ENCODE measurements at regions not wholly inside any gene's neighbourhood (a gene's known extent, or its start where the extent isn't known, plus 50 kb on each side); places are given as distances from the start of the nearest gene placed in this dataset.

- H3K4me1 Mint-ChIP-seq (ENCODE audit: low read depth, unreplicated experiment): no peaks in the 10 kb centered on the region
- no peak overlapping the region for H3K27ac Mint-ChIP-seq (ENCODE audit: unreplicated experiment)
- H3K9me3 Mint-ChIP-seq (ENCODE audit: unreplicated experiment): no peaks in the 10 kb centered on the region
- H3K36me3 Mint-ChIP-seq (ENCODE audit: unreplicated experiment): no peaks in the 10 kb centered on the region
- H3K4me3 Mint-ChIP-seq (ENCODE audit: unreplicated experiment): no peak overlapping the region
- no peaks in the 10 kb centered on the region for H3K27me3 Mint-ChIP-seq (ENCODE audit: unreplicated experiment)
- TF ChIP-seq CTCF (IDR thresholded peaks at IDR 0.05; ENCODE audit: partially characterized antibody, unreplicated experiment): no peak
- no peak for DNase-seq
These were observed 175.0 kb upstream of the SGO1 start for GRCh38 chr3:20361000-20361399.

- no peak overlapping the region for H3K4me3 Mint-ChIP-seq (ENCODE audit: unreplicated experiment)
- H3K27ac Mint-ChIP-seq (ENCODE audit: unreplicated experiment): peak overlapping the region; percentile 23
- no peaks in the 10 kb centered on the region for H3K27me3 Mint-ChIP-seq (ENCODE audit: unreplicated experiment)
- no peak for TF ChIP-seq CTCF (IDR thresholded peaks at IDR 0.05; ENCODE audit: partially characterized antibody, unreplicated experiment)
- H3K9me3 Mint-ChIP-seq (ENCODE audit: unreplicated experiment): peaks cover 1% of the 10 kb centered on the region
- H3K4me1 Mint-ChIP-seq (ENCODE audit: low read depth, unreplicated experiment): peaks cover 8% of the 10 kb centered on the region
- no peak for DNase-seq
- no peaks in the 10 kb centered on the region for H3K36me3 Mint-ChIP-seq (ENCODE audit: unreplicated experiment)
These were observed 167.3 kb upstream of the SGO1 start for GRCh38 chr3:20353286-20353685.

DNA sequence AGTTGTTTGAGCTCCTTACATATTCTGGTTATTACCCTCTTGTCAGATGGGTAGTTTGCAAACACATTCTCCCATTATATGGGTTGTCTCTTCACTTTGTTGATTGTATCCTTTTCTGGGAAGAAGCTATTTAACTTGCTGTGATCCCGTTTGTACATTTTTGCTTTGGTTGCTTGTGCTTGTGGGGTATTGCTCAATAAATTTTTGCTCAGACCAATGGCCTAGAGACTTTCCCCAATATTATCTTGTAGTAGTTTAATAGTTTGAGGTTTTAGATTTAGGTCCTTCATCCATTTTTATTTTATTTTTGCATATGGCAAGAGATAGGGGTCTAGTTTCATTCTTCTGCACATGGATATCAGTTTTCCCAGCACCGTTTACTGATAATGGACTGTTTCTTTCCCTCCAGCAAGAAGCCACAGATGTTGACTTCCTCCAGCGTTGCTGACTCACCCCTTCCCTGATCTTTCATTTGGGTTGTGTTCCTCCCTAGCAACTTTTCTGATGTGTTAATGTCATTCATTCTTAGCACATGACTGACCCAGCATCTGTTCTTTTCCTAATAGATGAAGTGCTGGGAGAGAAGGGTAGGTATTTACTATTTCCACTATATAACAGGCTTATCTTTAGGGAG, 166.7 kb upstream of the SGO1 start:
- peaks cover 8% of the 10 kb centered on the region for H3K4me1 Mint-ChIP-seq (ENCODE audit: low read depth, unreplicated experiment)
- no peak overlapping the region for H3K27ac Mint-ChIP-seq (ENCODE audit: unreplicated experiment)
- peaks cover 1% of the 10 kb centered on the region for H3K9me3 Mint-ChIP-seq (ENCODE audit: unreplicated experiment)
- no peak for DNase-seq
- no peaks in the 10 kb centered on the region for H3K36me3 Mint-ChIP-seq (ENCODE audit: unreplicated experiment)
- TF ChIP-seq CTCF (IDR thresholded peaks at IDR 0.05; ENCODE audit: partially characterized antibody, unreplicated experiment): no peak
- no peaks in the 10 kb centered on the region for H3K27me3 Mint-ChIP-seq (ENCODE audit: unreplicated experiment)
- H3K4me3 Mint-ChIP-seq (ENCODE audit: unreplicated experiment): no peak overlapping the region

DNA sequence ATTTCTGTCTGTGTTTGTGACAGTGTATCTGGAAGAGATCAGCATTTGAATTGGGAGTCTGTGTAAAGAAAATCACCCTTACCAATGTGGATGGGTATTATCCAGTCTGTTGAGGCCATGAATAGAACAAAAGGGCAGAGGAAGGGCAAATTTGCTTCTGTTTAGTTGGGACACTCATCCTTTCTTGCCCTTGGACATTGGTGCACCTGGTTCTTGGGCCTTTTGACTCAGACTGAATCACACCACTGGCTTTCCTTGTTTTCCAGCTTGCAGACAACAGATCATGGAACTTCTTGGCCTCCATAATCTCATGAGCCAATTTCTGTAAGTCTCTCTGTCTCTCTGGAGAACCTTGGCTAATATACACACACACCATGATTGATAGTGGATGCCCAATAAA, 164.4 kb upstream of the SGO1 start:
- no peak for DNase-seq
- no peaks in the 10 kb centered on the region for H3K27me3 Mint-ChIP-seq (ENCODE audit: unreplicated experiment)
- no peak overlapping the region for H3K4me3 Mint-ChIP-seq (ENCODE audit: unreplicated experiment)
- TF ChIP-seq CTCF (IDR thresholded peaks at IDR 0.05; ENCODE audit: partially characterized antibody, unreplicated experiment): no peak
- H3K36me3 Mint-ChIP-seq (ENCODE audit: unreplicated experiment): no peaks in the 10 kb centered on the region
- H3K27ac Mint-ChIP-seq (ENCODE audit: unreplicated experiment): no peak overlapping the region
- peaks cover 8% of the 10 kb centered on the region for H3K4me1 Mint-ChIP-seq (ENCODE audit: low read depth, unreplicated experiment)
- H3K9me3 Mint-ChIP-seq (ENCODE audit: unreplicated experiment): peaks cover 1% of the 10 kb centered on the region

DNA sequence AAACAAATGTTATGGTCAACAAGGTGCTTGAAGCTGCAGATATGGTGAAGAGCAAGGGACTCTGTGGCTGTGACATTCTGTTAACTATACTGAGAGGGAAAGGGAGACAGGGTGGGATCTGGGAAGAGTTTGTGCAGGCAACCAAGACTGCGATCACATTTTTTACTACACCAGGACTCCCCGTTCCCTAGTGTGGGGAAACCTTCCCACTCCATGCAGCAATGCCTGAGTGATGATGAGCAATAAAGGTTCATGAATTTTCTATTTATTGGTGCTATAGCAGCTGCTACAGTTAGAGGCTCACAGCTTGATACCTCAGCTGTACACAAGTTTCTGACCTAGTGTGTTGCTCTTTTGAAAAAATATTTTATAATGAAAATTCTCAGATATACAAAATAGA, 160.9 kb upstream of the SGO1 start:
- peaks cover 1% of the 10 kb centered on the region for H3K9me3 Mint-ChIP-seq (ENCODE audit: unreplicated experiment)
- H3K4me3 Mint-ChIP-seq (ENCODE audit: unreplicated experiment): no peak overlapping the region
- no peak for TF ChIP-seq CTCF (IDR thresholded peaks at IDR 0.05; ENCODE audit: partially characterized antibody, unreplicated experiment)
- no peaks in the 10 kb centered on the region for H3K36me3 Mint-ChIP-seq (ENCODE audit: unreplicated experiment)
- no peak overlapping the region for H3K27ac Mint-ChIP-seq (ENCODE audit: unreplicated experiment)
- H3K27me3 Mint-ChIP-seq (ENCODE audit: unreplicated experiment): peaks cover 1% of the 10 kb centered on the region
- H3K4me1 Mint-ChIP-seq (ENCODE audit: low read depth, unreplicated experiment): no peaks in the 10 kb centered on the region
- no peak for DNase-seq

All from glutamatergic neuron (in vitro differentiated cells).